B cell (primary cell): ENCODE measurements at regions not wholly inside any gene's neighbourhood (a gene's known extent, or its start where the extent isn't known, plus 50 kb on each side); places are given as distances from the start of the nearest gene placed in this dataset.

ENCODE experiments used
- ATAC-seq: fragments of 200-7000 bp; cut with Tn5 transposase; one replicate; pipeline ENCODE4 v1.10.0; 2021; ENCODE audit warnings: low read depth, mild to moderate bottlenecking, moderate number of reproducible peaks, moderate library complexity
- CTCF ChIA-PET: fragments of 350-600 bp; sonication (Branson Sonifier 250); formaldehyde crosslinking; loops from one replicate; lab custom pipeline; 2021; ENCODE audit warnings: antibody characterized with exemption, inconsistent platforms; lab: Charles Lee
- POLR2A ChIA-PET: fragments of 350-600 bp; sonication (Branson Sonifier 250); formaldehyde crosslinking; loops from one replicate; lab custom pipeline; 2021; ENCODE audit warnings: antibody characterized with exemption; lab: Charles Lee
- DNase-seq: peaks from one replicate; pipeline ENCODE4 v3.0.0; 2013
- H2AFZ ChIP-seq: 2 replicates; pipeline ENCODE4 v1.6.1; 2012; ENCODE audit warnings: mild to moderate bottlenecking, low read depth, low read length; ENCODE audit not compliant: insufficient read depth, poor library complexity, severe bottlenecking
- H3K27ac ChIP-seq, 2 donors: 1 replicate in 1 of 2; 2 replicates in 1 of 2; pipeline ENCODE4 v1.5.1; 2012 to 2013; ENCODE audit warnings: low read length in 2 of 2, mild to moderate bottlenecking in 2 of 2, moderate library complexity in 1 of 2
- H3K27me3 ChIP-seq, 4 experiments: fragments of 200-600 bp in 1 of 4; sonication (generic) in 1 of 4; replicated peaks in 1 of 4; 1 replicate in 2 of 4; 2 replicates in 2 of 4; pipeline versions ENCODE4 v1.6.1 to v1.7.0; 2013 to 2016; ENCODE audit warnings: low read length in 3 of 4, mild to moderate bottlenecking in 2 of 4, mixed read lengths in 1 of 4, moderate library complexity in 1 of 4; ENCODE audit not compliant: insufficient read depth in 4 of 4, control insufficient read depth in 3 of 4; ENCODE audit errors: control extremely low read depth in 1 of 4
- H3K36me3 ChIP-seq, 2 experiments: replicated peaks in 1 of 2; 1 replicate in 1 of 2; 2 replicates in 1 of 2; pipeline versions ENCODE4 v1.6.1 to v1.7.1; 2013; ENCODE audit warnings: low read length in 1 of 2; ENCODE audit not compliant: insufficient read depth in 2 of 2, control insufficient read depth in 1 of 2; ENCODE audit errors: control extremely low read depth in 1 of 2, extremely low read depth in 1 of 2
- H3K4me1 ChIP-seq, 2 donors: fragments of 200-600 bp in 1 of 2; sonication (generic) in 1 of 2; 1 replicate in 1 of 2; 2 replicates in 1 of 2; pipeline versions ENCODE4 v1.5.1 to v1.6.1; 2013 to 2017; ENCODE audit warnings: low read length in 2 of 2; ENCODE audit not compliant: control insufficient read depth in 2 of 2, insufficient read depth in 2 of 2
- H3K4me2 ChIP-seq: replicated peaks from 2 replicates; pipeline ENCODE3; 2012; ENCODE audit warnings: mild to moderate bottlenecking, low read depth, low read length; ENCODE audit not compliant: poor library complexity, severe bottlenecking
- H3K4me3 ChIP-seq, 5 experiments: fragments of 200-600 bp in 1 of 5; sonication (generic) in 1 of 5; 1 replicate in 3 of 5; 2 replicates in 2 of 5; pipeline versions ENCODE4 v1.5.1 to v1.7.0; 2011 to 2016; ENCODE audit warnings: low read length in 4 of 5, mild to moderate bottlenecking in 4 of 5, low read depth in 2 of 5, control low read depth in 1 of 5, moderate library complexity in 1 of 5; ENCODE audit not compliant: insufficient read depth in 1 of 5; ENCODE audit errors: control extremely low read depth in 1 of 5, extremely low read depth in 1 of 5
- H3K79me2 ChIP-seq: fragments of 200-600 bp; sonication (generic); one replicate; pipeline ENCODE4 v1.6.0; 2016; ENCODE audit warnings: low read length; ENCODE audit not compliant: control insufficient read depth, insufficient read depth
- H3K9ac ChIP-seq: fragments of 200-600 bp; sonication (generic); 2 replicates; pipeline ENCODE4 v1.6.1; 2017; ENCODE audit warnings: mild to moderate bottlenecking, low read length, moderate library complexity
- H3K9me3 ChIP-seq, 3 donors: one replicate each; pipeline versions ENCODE4 v1.6.1 to v1.7.1; 2013; ENCODE audit warnings: low read length in 2 of 3; ENCODE audit not compliant: control insufficient read depth in 2 of 3, insufficient read depth in 1 of 3; ENCODE audit errors: control extremely low read depth in 1 of 3
- H4K20me1 ChIP-seq: 2 replicates; pipeline ENCODE4 v1.6.0; 2012; ENCODE audit warnings: mild to moderate bottlenecking, low read length; ENCODE audit not compliant: insufficient read depth, control insufficient read depth, poor library complexity, severe bottlenecking
- H3K27ac Mint-ChIP-seq: one replicate; pipeline ENCODE4 v1.8.0; 2021; ENCODE audit warnings: mixed read lengths
- H3K27me3 Mint-ChIP-seq: one replicate; pipeline ENCODE4 v1.8.0; 2021; ENCODE audit warnings: mixed read lengths
- H3K4me1 Mint-ChIP-seq: one replicate; pipeline ENCODE4 v1.8.0; 2021; ENCODE audit warnings: mixed read lengths
- H3K4me3 Mint-ChIP-seq: one replicate; pipeline ENCODE4 v1.8.0; 2021; ENCODE audit warnings: mixed read lengths
- H3K9me3 Mint-ChIP-seq: one replicate; pipeline ENCODE4 v1.8.0; 2022; ENCODE audit warnings: mixed read lengths; ENCODE audit not compliant: insufficient read depth
- EZH2 ChIP-seq: IDR thresholded peaks from 2 replicates; pipeline ENCODE4 v1.6.1; 2012; ENCODE audit warnings: borderline replicate concordance, low read depth, mild to moderate bottlenecking, moderate library complexity, low read length; ENCODE audit not compliant: insufficient read depth, poor library complexity, severe bottlenecking
- WGBS: methylation state at CpG from one replicate; pipeline ENCODE4 v1.1.5; 2013; ENCODE audit warnings: missing lambda C conversion rate; ENCODE audit not compliant: insufficient coverage; 5-methylcytosine and 5-hydroxymethylcytosine counted together
- intact Hi-C: fragments of 100-400 bp; cut with micrococcal nuclease; formaldehyde crosslinking; loops from one replicate; pipeline ENCODE4 v1.10.0; 2022
- TF ChIP-seq, protein P1 (sequence below): fragments of 200-600 bp; IDR thresholded peaks from one replicate; pipeline ENCODE4 v1.8.0; 2022; ENCODE audit warnings: antibody characterized with exemption, mild to moderate bottlenecking

DNA sequence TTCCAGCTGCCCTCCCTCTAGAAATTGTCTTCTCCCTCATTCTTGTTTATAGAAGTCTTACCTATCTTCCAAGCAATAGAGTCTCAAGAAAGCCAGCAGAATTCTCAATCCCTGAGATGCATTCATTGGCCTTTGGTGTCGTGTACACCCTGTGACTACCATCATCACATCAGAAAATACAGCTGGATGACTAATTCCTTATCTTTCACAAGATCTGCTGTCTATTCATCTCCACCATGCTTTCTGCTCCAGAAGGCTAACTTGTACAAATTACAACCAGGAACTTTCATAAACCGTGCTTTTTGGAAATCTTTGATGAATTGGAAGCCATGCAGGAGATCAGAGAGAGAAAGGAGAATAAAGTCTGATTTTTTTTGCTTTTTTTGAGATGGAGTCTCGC is 1062.9 kb upstream of the GHITM start:
- no peaks in the 10 kb centered on the region for H4K20me1 ChIP-seq
- H3K27me3 Mint-ChIP-seq, result no peaks in the 10 kb centered on the region
- H3K4me2 ChIP-seq, result no peak overlapping the region
- no peak overlapping the region for H3K4me3 Mint-ChIP-seq
- DNase-seq (no peak), ATAC-seq (no peak)
- H3K4me3 ChIP-seq, result no peak overlapping the region
- no peaks in the 10 kb centered on the region for H3K4me1 ChIP-seq
- no peaks in the 10 kb centered on the region for H3K79me2 ChIP-seq
- H3K36me3 ChIP-seq, result no peaks in the 10 kb centered on the region
- peaks cover 6% of the 10 kb centered on the region for H3K9me3 Mint-ChIP-seq
- H3K27ac ChIP-seq, result no peak overlapping the region
- H3K27ac Mint-ChIP-seq, result no peak overlapping the region
- H2AFZ ChIP-seq, result no peak overlapping the region
- POLR2A ChIA-PET, result no interaction called here
- TF ChIP-seq, protein P1, sequence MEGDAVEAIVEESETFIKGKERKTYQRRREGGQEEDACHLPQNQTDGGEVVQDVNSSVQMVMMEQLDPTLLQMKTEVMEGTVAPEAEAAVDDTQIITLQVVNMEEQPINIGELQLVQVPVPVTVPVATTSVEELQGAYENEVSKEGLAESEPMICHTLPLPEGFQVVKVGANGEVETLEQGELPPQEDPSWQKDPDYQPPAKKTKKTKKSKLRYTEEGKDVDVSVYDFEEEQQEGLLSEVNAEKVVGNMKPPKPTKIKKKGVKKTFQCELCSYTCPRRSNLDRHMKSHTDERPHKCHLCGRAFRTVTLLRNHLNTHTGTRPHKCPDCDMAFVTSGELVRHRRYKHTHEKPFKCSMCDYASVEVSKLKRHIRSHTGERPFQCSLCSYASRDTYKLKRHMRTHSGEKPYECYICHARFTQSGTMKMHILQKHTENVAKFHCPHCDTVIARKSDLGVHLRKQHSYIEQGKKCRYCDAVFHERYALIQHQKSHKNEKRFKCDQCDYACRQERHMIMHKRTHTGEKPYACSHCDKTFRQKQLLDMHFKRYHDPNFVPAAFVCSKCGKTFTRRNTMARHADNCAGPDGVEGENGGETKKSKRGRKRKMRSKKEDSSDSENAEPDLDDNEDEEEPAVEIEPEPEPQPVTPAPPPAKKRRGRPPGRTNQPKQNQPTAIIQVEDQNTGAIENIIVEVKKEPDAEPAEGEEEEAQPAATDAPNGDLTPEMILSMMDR, result no peak
- TF ChIP-seq EZH2, result no peak
- H3K27me3 ChIP-seq, result no peaks in the 10 kb centered on the region
- H3K4me1 Mint-ChIP-seq, result no peaks in the 10 kb centered on the region
- CTCF ChIA-PET, result no interaction called here
- no peak overlapping the region for H3K9ac ChIP-seq
- 45% methylated on average over 1 of the region's 3 CpGs for WGBS
- intact Hi-C loops, result no loop called here
- peaks cover 0 to 3% (median 1%) of the 10 kb centered on the region in 3 donors for H3K9me3 ChIP-seq

DNA sequence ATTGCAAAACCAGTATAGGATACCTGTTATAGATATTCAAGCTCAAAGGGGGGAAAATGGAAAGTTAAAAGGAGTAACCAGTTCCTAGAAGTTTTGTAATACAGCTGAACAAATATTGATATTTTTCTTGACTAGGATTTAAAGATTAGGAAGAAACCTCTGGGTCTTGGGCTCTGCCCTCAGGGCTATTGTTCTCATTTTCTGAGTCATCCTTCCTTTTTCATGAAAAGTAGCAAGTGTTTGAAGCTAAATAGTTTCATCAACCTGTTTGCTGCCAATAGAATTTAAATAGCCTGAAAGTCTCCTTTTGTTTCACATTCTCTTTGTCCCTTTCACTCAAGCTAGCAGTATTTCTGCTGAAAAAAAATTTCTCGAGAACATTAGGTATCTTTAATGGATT is 1061.1 kb upstream of the GHITM start:
- Histone ChIP-seq H3K9me3 (peaks cover 0 to 3% (median 0%) of the 10 kb centered on the region in 3 donors), H3K27ac (no peak overlapping the region), H3K4me1 (no peaks in the 10 kb centered on the region), H3K27me3 (no peaks in the 10 kb centered on the region), H2AFZ (no peak overlapping the region), H4K20me1 (no peaks in the 10 kb centered on the region), H3K36me3 (no peaks in the 10 kb centered on the region), H3K4me2 (no peak overlapping the region), H3K9ac (no peak overlapping the region), H3K79me2 (no peaks in the 10 kb centered on the region), H3K4me3 (no peak overlapping the region)
- H3K9me3 Mint-ChIP-seq, result peaks cover 11% of the 10 kb centered on the region
- ATAC-seq, result no peak
- no peak overlapping the region for H3K4me3 Mint-ChIP-seq
- CTCF ChIA-PET, result interaction anchor here (0.6 kb wide), 1 partner anchor 521 kb away, joined by 3 read pairs; no protein-coding TSS in a partner anchor
- POLR2A ChIA-PET, result no interaction called here
- H3K27me3 Mint-ChIP-seq, result no peaks in the 10 kb centered on the region
- TF ChIP-seq, protein P1, result no peak
- TF ChIP-seq EZH2, result no peak
- H3K27ac Mint-ChIP-seq, result no peak overlapping the region
- intact Hi-C loops, result no loop called here
- WGBS, result no CpG with 5 or more reads among the region's 1 CpG
- no peak for DNase-seq
- no peaks in the 10 kb centered on the region for H3K4me1 Mint-ChIP-seq
